B cell (primary cell): ENCODE measurements at regions not wholly inside any gene's neighbourhood (a gene's known extent, or its start where the extent isn't known, plus 50 kb on each side); places are given as distances from the start of the nearest gene placed in this dataset.

Experiments used
- EZH2 ChIP-seq: IDR thresholded peaks from 2 replicates; pipeline ENCODE4 v1.6.1; 2012; ENCODE audit warnings: borderline replicate concordance, low read depth, mild to moderate bottlenecking, moderate library complexity, low read length; ENCODE audit not compliant: insufficient read depth, poor library complexity, severe bottlenecking
- TF ChIP-seq, protein P1 (sequence below): fragments of 200-600 bp; IDR thresholded peaks from one replicate; pipeline ENCODE4 v1.8.0; 2022; ENCODE audit warnings: antibody characterized with exemption, mild to moderate bottlenecking

DNA sequence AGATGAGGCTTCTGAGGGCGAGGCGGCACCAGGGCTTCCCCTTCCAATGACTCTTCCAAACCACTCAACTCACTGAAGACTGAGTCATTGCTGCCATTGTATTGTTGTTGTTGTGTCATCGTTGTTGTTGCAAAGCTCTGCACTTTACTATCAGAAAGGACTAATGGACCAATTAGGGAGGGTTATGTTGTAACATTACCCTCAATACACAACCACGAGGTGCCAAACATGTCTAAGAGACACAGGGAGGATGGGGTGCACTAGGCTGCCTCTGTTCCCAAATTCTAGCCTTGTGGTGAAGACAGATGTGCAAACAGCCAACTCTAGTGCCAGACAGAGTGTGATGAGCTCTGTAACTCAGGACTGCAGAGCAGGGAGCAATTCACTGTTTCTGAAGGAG is 1075.2 kb downstream of the UQCRFS1 start:
- TF ChIP-seq, protein P1, sequence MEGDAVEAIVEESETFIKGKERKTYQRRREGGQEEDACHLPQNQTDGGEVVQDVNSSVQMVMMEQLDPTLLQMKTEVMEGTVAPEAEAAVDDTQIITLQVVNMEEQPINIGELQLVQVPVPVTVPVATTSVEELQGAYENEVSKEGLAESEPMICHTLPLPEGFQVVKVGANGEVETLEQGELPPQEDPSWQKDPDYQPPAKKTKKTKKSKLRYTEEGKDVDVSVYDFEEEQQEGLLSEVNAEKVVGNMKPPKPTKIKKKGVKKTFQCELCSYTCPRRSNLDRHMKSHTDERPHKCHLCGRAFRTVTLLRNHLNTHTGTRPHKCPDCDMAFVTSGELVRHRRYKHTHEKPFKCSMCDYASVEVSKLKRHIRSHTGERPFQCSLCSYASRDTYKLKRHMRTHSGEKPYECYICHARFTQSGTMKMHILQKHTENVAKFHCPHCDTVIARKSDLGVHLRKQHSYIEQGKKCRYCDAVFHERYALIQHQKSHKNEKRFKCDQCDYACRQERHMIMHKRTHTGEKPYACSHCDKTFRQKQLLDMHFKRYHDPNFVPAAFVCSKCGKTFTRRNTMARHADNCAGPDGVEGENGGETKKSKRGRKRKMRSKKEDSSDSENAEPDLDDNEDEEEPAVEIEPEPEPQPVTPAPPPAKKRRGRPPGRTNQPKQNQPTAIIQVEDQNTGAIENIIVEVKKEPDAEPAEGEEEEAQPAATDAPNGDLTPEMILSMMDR: no peak
- no peak for TF ChIP-seq EZH2
